GM21737 (cell line): ENCODE measurements at regions not wholly inside any gene's neighbourhood (a gene's known extent, or its start where the extent isn't known, plus 50 kb on each side); places are given as distances from the start of the nearest gene placed in this dataset.

Experiments
- ATAC-seq: cut with Tn5 transposase; IDR thresholded peaks from one replicate; pipeline ENCODE4 v1.9.1; 2021; ENCODE audit warnings: mild to moderate bottlenecking, moderate library complexity; ENCODE audit not compliant: unreplicated experiment

DNA sequence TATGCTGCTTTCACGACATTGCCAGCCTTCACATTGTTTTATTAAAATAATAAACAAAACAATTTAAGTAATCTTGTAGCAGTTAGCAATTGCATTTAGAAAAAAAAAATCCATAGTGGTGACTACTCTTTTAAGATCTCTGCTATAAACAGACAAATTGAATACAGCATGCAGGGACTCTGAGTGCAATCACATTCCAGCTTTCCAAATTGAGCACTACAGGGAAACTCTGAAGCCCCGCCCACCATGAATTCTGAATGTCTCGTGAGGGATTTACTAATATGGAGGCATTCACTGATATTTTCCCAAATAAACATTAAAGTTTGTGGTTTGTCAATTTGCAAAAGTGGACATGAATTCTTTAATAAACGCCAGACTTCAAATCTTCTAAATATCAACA, 698.8 kb downstream of the LIG4 start:
- ATAC-seq = no peak

DNA sequence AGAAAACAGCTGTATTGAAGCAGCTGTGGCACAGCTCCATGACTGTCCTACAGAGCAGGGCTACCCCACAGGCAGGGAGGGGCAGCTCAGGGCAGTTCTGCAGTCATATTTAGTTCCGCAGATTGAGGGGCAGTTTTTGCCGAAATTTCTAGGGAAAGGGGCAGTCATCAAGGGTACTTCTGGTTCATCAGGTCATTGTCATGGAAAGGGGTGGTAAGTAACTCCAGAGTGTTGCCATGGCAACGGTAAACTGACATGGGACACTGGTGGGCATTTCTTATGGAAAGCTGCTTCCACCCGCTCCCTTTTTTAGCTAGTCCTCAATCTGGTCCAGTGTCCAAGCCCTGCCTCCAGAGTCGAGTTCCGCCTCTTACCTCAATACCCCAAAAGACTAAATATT, 702.8 kb downstream of the LIG4 start:
- no peak for ATAC-seq

DNA sequence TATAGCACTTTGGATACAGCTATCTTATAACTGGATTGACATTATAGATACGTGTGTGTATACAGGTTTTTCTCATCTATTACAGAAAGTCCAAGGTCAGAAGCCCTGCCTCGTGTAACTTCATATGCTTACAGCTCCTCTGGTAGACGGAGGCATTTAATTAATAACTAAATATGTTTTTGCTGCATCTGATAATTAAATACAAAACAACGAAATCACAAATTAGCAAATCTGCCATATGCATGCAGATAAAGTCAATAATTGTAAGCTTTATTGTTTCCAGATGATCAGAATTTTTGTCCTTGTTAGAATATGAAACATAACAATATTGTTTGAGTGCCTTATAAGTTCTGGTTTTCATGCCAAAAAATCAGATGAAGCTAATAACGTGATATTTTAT, 717.7 kb downstream of the LIG4 start:
- ATAC-seq = no peak

DNA sequence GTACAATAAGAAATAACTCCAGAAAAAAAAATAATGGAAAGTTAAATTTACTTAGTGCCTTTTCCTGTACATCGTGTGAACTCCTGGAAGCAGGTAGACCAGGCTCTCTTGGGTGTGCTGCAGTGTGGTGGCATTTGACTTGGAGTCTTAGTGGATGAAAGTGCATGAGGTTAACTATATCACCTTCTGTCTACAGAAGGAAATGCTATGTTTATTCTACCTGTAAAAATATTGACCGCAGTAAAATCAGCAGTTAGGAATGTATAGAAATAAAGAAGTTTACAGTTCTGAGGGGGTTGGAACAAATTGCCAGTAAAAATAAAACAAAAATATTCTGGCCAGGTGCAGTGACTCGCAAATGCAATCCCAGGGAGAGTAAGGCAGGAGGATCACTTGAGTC, 722.1 kb downstream of the LIG4 start:
- ATAC-seq = no peak

DNA sequence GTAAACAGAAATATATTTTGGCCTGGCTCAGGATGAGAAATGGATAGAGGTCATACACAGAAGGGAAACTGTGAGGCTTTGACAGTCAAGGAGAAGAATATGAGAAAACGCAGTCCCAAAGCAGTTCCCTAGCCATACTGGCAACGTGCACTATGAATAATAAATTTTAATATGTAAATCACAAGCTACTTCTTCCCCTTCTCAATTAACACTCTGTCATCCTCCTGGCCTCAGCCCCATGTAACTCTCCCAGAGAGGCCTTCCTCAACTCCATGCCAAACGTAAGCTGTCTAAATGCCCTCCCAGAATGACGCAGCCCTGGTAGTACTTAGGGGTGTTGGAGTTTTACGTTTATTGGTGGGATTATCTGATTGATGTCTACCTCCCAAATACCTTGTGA, 732.6 kb downstream of the LIG4 start:
- ATAC-seq = no peak

DNA sequence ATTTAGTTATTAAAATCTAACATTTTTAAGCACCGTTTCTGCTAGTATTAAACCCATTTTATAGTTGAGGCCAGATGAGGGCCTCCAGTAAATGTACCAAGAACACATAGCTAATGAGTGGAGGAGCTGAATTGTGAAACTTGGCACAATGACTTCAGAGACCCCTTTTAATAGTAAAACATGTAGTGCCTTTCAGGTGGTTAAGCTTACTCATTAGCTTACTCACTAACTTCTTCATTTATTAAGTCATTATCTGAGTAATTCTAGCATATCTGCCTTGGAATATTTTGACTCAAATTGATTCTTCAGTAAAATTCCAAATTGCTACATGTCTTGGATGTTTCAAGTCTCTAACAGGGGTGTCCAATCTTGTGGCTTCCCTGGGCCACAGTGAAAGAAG, 735.2 kb downstream of the LIG4 start:
- ATAC-seq = no peak

DNA sequence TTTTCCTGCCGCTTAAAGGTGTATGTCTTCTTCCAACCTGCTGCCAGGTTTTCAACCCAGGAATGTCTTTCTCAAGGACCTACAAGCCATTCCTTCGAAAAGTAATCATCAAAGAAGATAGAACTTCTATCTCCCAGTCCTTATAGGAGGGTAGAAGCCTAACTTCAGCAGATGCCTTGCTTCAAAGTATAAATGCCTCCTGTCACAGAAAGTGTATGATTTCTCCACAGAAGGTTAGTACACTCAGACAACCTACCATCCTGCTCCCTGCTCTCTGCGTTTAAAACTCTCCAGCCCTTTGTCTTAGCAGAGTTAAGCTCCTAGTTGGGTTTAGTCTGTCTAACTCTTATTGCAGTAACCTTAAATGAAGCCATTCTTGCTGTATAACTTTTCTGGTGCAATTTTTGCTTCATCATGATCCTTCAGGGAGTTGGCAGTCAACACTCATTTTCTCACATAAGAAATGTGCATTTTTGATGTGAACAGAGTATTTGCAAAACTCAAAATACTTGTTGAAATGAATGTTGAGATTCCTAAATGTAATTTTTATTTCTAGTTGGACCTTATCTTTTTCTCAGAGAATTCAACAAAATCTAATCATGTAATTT, 737.5 kb downstream of the LIG4 start:
- no peak for ATAC-seq

DNA sequence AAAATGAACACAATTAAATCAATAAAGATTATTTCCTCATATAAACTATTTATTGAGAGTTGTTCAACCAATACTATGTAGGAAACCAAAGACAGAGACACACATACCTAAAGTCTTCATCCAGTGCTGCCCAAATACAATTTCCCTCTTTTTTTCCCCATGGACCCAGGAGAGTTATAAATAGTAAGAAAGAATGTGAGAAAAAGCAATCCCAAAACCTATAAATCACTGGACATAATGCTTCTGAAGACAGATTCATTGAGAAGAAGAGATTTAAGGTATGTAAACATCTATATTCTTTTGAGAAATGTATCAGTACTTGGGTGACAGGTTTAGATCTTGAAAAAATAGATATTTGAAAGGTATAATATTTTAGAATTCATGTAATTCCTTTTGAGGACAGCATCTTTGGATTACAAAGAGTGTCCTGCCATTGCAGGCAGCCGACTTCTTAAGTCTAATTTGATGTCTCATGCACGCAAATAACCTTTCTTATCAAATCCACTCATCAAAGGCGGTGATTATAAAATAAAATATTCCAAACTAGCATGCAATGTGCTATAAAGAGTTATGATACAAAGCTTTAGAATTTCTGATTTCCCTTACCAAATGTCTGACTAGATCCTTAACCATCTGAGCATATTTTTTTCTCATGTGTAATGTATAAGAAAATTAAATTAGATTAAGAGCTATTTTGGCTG, 739.4 kb downstream of the LIG4 start:
- no peak for ATAC-seq

DNA sequence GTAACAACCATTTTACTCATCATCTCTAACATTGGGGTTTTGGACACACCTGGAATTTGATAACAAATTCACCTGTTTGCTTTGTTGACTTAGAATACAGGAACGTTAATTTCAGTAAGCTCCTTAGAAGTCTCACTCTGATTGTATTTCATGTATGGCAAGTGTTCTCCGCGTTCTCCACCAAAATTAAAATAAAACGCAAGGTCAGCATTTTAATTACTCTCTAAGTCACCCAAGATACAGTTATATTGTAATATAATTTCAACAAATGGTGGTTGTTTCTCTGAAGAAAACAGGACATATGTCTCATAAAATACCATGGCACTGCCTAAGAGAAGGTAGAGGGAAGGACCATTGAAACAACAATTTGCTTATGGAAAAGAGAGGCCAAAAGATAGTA, 742.1 kb downstream of the LIG4 start:
- no peak for ATAC-seq

DNA sequence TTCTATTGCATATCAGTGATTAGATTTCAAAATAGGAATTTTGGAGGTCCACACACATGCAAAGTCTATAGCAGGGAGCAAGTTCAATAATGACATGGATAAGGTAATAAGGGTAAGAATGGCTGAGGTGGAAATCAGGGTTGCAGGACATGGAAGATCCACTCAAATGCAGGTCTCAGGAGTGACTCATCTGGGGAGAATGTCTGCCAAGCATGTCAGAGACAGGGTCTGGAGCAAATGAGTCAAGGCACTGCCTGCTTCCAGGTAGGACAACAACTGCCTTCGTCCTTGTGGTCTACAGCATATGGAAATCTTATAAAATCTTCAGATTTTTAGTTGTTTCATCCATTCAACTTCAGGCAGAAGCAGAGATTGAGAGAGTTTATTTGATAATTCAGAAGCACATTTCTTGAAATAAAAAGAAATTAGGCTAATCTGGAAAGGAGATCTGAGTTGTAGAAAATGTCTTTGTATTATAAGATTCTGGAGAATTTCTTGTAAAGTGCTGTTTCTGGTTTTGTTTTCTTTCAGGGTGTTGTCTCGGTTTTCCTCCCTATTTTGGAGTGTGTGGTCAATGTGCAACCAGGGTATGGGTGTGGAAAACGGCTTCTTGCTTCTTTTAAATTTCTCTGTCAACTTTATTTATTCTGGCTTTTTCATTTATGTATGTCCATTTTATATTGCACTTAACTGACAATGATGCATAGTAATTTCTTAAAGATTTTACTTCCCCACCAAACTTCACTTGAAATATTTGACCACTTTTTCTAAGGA, 748.8 kb downstream of the LIG4 start:
- ATAC-seq = no peak

DNA sequence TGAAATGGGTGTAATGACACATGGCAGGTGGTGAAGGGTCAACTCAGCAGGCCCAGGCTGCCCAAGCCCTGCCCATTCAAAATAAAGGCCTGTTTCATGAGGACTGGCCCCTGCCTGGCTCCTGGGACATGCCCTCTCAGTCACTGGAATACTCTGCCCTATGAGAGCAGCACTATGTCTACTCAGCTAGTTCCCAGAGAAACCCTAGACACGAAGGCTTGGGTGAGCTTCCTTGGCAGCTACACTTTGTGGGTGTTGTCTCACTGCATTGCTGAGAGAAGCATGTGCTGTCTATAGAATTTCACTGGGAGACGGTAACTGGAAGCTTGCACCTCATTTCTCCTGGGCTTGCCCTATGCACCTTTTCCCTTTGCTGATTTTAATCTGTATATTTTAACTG, 752.8 kb downstream of the LIG4 start:
- no peak for ATAC-seq

DNA sequence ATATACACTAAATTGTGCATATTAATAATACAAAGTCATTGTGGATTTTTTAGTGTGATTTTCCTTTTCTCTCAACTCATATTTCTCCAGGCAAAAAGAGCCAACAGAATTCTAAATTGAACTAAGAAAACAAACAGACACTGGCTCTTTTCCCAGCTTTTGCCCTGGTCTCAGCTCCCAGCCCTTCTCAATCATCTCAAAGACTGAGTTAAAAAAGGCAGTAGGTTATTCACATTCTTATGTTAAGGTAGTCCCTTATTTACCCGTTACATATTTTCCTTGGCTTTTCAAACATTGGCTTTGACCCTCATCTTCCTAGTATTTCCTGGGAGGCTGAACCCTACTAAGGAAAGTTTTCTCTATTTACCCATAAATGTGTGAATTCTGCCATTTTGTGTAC, 753.6 kb downstream of the LIG4 start:
- no peak for ATAC-seq

DNA sequence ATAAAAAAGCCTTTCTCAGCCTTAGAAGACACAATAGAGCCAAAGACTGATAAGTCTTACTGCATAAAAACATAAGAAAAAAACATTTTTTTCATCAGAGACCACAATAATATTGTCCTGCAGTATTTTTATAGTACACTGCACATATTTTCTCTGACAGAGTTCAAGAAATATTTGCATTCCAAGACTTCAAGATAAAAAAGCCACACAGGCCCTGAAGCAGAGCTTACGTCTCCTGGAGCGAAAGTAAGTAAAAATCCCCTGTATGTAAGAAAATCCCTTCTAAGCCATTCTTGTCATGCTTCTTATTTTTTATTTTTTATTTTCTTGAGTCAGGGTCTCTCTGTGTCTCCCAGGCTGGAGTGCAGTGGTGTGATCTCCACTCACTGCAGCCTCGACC, 755.9 kb downstream of the LIG4 start:
- no peak for ATAC-seq

DNA sequence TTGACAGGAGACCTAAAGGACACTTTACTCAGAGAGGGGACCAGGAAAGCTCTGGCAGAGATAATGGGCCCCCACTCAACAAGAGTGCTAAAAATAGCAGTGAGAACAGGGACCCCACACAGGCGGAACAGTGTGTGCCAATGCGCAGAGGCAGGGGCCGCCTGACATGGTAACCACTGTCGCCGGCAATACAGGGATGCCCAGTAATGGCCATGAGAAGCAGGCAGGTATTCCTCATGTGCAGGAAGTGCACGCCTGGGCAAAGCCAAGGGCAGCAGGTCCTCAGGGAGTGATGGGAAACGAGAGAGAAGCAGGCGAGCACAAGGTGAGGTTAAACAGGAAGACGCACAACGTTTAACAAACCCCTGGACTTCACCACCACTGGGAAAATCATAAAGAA, 757.1 kb downstream of the LIG4 start:
- no peak for ATAC-seq

DNA sequence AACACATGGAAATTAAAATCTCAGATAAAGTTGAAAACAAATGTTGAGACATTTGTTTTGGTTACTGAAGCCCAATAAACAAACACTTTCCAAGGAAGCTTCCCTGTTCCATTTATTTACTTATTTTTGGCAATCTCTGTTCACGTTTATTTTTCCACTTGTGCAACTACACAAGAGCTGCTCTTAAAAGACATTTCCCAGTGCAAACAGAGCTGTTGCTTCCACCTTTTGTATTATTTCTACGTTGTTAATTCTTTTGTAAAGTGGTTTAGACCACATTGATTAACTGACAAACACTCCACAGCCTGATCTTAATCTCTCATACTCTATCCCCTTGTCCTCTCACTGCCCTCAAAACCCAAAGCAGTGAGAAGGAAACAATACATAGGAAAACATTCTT, 757.6 kb downstream of the LIG4 start:
- no peak for ATAC-seq

DNA sequence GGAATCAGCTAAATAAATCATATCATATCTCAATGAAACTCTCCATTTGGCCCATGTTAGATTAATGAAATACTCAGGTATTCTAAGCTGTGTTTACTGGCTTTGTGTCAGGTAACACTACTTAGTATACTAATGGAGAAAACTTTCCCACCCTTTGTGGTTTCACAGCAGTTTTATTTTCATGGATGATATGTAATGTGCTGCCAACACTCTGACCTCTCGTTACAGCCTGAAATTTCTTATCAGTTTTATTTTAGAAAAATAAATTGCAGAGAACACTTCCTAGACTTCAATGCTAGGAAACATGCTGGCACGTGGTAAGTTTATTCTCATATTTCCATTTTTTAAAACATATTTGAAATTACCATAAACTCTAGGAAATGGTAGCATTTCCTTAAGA, 758.9 kb downstream of the LIG4 start:
- no peak for ATAC-seq

DNA sequence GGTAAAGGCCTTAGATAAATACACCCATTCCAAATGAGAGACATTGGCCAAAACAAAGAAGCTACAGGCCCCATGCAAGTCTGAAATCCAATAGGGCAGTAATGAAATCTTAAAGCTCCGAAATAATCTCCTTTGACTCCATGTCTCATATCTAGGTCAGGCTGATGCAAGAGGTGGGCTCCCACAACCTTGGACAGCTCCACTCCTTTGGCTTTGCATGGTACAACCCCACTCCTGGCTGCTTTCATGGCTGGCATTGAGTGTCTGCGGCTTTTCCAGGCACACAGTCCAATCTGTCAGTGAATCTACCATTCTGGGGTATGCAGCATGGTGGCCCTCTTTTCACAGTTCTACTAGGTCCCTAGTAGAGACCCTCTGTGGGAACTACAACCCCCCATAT, 762.5 kb downstream of the LIG4 start:
- ATAC-seq = no peak

DNA sequence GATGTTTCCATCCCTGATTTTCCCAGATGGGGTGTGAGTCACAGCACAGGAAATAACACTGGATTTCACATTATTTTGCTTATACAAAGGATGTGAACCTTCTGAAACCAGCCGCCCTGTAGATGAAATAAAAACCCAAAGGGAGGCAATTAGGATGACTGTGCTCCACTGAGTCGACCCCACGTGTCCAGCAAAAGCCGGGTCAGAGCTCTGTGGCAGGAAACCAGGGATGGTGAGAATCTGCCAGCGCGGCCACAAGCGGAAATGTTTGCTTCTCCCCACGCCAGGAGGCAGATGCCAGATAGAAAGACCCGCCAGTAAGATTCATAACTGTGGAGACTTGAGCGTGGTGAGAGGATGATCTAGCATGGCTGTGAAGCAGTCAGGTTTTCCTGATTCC, 764.4 kb downstream of the LIG4 start:
- no peak for ATAC-seq

DNA sequence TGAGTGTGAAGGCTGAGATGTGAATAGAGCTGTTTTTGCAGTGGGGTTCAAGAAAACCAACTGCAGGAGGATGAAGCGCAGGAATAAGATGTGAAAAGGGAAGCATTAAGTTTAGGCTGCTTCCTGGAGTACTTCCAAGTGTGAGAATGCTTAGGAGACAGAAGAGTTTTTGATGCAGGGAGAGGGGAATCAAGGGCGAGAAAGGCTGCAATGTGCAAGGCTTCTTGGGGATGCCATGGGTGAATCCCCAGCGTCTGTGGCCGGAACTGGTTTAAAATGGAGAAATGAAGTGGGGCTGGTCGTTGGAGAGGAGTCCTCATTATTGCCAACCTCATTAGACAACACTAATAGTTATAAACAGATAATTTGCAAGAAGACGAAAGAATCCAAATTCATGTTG, 764.9 kb downstream of the LIG4 start:
- ATAC-seq = no peak

DNA sequence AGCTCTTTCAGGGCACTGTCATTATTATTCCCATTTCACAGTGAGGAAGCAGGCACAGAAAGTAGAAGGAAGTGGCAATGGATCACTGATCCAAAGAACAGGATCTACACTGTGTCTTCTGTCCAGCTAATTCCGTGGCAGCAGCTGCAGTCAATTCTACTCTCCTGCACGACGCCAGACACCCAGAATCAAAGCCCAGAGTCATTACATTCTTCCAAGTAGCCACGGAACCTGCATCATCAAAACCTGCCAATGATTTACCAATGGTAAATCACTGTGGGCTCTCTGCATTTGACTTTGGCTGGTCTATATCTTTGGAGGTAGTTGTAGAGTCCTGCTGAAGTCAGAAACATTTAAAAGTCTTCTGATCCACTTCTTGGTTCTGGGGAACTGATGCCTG, 767.7 kb downstream of the LIG4 start:
- ATAC-seq = no peak

DNA sequence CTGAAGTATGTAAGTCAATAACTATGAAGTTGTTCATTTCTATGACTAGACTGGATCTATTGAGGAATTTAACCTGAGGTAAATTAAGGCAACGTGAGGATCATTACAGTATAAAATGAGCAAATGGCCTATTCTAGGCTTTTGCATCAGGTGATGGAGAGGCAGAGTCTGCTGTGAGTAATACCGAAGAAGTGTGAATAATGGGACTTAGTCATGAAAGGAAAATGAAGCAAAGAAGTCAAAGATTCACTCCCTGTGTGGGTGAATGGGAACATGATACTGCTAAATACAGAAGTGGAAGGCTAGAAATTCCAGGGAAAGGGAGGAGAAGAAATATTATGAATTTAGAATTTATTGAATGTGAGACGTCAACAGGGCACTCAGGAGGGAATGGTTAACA, 774.1 kb downstream of the LIG4 start:
- ATAC-seq = no peak

DNA sequence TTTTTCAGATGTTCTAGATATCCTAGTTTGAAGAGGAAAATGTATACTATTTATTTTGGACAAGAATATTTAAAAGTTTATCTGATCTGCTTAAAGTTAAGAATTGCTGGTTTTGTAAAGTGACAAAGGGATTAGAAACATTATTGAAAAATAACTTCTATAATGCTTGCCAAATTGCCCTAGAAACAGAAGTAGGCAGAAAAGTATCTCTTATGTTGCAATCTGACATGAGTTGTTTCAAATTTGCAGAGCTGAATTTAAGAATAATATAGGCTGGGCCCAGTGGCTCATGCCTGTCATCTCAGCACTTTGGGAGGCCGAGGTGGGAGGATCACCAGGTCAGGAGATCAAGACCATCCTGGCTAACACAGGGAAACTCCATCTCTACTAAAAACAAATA, 777.1 kb downstream of the LIG4 start:
- no peak for ATAC-seq
